Hematopoietic multipotent progenitor cell treated with erythropoietin and hydrocortisone succinate and interleukin-3 and kit ligand, for 4 days (in vitro differentiated cells): ENCODE measurements at regions not wholly inside any gene's neighbourhood (a gene's known extent, or its start where the extent isn't known, plus 50 kb on each side); places are given as distances from the start of the nearest gene placed in this dataset.

Source experiments
- DNase-seq: peaks from one replicate; pipeline ENCODE4 v3.0.0-alpha.2; 2015

DNA sequence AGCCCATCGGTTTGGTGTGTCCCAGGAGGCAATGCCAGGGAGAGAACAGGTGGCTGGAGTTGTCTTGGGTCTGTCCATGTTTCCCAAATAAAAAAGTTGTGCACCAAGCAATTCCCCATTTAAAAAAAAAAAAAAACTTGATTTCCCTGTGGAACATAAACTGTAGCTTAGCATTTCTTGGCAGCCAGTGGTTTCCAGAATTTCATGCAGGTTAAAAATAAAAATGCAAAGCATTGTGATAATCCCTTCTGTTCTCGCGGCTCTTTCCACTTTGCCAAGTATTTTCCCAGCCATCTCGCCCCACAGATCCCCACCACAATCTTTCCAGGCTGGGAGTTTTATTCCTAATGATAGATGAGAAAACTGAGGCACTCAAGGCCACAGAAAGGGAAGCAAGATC is 51.4 kb upstream of the MSX1 start:
- DNase-seq, result no peak

DNA sequence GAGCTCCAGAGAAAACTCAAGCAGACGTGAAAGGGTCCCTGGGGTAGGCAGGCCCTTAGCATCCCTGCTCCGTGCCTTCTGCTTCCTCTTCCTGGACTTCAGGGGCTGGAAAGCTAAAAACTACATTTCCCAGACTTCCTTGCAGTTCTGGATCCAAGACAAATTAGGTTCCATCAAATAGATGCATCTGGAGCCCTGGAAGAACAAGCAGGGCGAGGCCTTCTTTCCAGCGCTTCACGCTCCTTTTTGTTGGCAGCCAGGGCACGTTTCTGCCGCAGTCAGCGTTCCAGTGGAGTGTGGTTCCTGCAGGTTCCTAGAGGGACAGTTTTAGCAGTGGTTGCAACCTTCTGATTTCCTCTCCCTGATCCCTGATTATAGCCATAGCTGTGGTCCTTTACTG is 53.6 kb upstream of the MSX1 start:
- no peak for DNase-seq

DNA sequence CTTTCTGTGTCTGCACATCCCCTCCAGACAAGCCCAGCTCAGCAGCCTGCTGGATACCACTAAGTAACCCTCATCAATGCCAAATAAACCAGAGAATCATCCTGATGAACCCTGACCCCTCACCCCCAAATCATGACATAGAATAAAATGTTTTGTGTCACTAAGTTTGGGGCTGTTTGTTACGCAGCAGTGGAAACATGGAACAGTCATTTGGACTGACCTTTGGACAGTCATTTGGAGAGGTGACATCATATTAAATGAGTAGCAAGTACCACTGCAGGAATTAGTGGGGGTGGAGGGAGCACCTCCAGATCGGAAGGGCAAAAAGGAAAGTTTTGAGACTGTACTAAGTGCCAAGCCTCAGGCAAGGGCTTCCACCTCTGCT is 55.6 kb upstream of the MSX1 start:
- DNase-seq, result no peak

DNA sequence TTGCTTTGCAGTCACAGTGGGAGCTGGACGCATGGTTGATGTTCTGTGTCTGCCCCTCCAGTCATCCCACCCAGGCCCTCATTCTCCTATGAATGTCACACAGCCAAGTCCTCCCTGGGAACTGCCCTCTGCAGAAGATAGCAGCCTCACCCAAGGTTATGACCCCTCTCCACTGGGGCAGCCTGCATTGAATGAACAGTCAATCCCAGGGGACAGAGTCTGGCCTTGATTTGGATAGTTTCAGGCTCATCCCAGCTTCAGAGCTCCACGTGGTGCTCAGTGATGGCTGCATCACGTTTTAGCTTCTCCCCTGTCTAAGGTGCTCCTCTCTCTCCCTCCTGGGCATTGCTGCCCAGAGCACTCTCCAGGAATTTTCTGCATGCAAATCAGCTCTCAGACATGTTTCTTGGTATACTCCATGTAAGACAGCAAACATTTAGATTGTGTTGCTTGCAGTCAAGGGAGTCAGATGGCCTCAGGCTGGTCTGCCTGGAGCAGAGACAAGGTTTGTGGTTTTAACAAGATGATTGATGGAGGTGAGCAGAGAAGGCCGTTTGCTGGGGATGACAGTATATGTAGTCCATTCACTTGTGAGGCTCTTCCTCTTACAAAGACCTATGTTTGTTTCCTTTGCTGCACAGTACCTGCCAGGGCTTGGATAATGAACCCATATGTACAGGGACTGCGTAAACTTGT is 56.1 kb upstream of the MSX1 start:
- DNase-seq, result no peak

DNA sequence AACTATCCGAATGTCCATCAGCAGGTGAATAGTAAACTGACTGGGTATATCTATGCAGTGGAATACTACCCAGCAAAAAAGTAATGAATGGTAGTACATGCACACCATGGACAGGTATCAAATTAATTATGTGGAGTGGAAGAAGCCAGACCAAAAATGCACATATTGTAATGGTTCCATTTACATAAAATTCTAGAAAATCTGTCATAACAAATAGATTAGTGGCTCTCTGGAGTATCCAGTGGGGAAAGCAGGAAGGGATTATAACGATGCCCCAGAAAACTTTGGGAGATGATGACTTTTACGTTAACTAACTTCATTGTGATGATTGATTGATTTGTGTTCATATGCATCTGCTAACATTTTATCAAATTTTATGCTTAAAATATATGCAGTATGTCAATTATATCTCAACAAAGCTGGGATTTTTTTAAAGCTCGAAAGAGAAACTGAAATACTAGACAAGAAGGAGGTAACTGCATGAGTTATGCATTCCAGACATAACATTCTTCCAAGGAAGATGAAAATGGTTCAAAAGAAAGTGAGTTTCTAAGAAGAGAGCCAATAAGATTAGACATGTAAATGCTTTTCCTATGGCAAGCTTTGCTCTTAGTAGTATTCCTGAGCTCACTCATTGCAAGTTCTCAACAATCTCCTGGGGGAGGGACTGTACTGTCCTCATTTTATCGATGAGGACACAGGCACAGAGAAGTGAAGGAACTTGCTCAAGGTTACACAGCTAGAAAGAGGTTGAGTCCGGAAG is 58.6 kb upstream of the MSX1 start:
- no peak for DNase-seq

DNA sequence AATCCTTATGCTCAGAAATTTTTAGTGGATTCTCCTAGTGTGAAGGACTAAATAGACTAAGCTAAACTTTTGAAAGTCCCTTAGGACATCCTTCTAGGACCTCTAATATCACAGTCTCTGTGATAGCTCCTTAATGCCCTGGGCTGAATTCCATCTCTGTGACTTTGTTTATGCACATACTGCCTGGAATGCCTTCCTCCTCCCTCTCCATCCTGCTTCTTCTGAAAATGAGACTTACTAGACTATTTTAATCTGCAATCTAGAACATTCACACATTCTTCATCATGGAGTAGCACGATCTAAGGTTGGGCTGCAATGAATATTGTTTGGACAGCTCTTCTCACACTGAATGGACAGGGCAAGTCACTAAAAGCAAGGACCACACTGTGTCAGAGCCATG is 65.0 kb upstream of the MSX1 start:
- DNase-seq, result no peak

DNA sequence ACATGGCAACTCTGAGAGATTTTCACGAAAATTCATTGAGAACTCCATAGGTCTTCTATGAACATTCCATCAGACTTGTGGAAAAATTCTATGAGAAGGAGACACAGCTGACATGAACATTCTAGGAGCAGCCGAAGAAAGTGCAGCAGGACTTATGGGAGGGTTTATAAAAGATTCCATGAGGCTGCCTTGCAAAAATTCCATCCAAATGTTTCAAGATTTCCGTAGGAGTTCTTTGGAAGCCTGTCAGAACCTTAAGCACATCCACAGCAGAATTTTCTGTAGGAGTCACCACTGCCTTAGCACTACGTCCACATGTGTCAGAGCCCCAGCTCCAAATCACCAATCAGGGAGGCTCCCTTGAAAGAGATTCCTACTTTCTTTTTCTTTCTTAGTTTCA is 67.0 kb upstream of the MSX1 start:
- no peak for DNase-seq

DNA sequence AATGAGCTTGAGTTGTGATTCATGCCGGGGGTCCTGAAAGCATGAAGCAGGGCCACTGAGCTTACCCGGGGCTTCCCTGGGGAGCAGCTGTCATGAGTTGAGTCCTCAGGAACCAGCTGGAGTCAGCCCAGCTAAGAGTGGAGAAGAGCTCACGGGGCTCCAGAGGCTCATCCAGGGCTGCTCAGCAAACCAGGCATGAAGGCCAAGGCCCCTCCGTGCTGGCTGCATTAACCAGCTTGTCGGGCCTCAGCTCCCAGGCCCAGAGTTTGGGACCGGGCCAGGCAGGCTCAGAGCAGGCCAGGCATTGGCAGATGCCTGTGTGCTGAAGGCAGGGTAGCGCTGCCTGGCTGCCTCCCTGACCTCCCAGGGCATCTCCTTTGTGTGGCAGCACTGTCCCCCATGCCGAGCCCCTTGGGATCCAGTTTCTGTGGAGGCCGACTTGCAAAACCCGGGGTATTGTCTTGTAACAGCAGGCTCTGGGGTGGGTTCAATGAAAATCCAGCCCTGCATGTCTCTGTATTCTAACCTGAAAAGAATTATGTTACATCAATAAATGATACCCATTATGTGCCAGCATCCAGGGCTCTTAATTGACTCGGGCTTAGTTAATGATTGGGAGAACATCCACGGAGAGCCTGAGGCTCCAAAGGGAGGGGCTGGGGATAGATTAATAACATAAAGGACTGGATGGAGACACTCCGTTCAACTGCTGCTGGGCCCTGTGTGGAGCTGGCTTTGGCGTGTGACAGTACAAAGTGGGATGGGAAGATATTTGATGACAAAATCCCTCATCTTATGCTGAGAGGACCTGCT is 68.0 kb upstream of the MSX1 start:
- no peak for DNase-seq

DNA sequence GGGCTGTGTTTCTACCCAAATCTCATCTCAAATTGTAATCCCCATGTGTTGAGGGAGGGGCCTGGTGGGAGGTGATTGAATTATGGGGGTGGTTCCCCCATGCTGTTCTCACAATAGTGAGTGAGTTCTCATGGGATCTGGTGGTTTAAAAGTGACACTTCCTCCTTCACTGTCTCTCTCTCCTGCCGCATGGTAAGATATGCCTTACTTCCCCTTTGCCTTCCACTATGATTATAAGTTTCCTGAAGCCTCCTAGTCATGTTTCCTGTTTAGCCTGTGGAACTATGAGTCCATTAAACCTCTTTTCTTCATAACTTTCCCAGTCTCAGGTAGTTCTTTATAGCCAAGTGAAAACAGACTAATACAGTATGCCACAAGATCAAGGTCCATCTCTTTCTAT is 70.0 kb upstream of the MSX1 start:
- DNase-seq, result peak; percentile 36

DNA sequence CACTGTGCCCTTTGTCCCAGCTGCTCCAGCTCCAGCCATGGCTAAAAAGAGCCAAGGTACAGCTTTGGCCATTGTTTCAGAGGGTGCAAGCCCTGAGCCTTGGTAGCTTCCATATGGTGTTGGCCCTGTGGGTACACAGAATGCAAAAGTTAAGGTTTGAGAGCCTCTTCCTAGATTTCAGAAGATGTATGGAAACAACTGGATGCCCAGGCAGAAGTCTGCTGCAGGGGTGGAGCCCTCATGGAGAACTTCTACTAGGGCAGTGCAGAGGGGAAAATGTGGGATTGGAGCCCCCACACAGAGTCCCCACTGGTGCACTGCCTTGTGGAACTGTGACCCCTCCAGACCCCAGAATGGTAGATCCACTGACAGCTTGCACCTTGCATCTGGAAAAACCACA is 70.9 kb upstream of the MSX1 start:
- no peak for DNase-seq

DNA sequence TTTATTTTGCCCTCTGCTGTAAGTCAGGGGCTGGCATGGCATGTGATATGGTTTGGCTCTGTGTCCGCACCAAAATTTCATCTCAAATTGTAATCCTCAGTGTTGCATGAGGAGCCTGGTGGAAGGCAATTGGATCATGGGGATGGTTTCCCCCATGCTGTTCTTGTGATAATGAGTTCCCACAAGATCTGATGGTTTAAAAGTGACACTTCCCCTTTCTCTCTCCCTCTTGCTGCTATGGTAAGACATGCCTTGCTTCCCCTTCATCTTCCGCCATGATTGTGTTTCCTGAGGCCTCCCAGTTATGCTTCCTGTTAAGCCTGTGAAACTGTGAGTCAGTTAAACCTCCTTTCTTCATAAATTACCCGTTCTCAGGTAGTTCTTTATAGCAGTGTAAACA is 72.0 kb upstream of the MSX1 start:
- peak; percentile 67 for DNase-seq

DNA sequence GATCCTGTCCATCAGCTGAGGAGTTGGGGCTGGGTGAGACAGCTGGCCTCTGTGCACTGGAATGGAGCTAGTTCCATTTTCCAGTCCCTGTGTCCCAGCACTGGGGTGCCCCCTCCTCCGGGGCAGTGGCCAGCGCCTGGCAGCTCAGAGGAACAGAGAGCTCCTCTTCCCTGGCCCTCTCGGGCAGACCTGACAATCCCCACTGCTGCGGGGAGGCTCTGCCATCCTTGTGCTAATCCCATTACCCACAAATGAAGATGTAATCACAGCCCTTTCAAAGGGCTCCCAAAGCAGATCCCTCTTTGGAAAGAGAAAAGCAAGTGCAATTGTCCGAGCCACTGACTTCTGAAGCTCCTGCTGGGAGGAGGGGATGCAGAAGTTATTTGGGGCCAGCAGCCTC is 75.1 kb upstream of the MSX1 start:
- no peak for DNase-seq

DNA sequence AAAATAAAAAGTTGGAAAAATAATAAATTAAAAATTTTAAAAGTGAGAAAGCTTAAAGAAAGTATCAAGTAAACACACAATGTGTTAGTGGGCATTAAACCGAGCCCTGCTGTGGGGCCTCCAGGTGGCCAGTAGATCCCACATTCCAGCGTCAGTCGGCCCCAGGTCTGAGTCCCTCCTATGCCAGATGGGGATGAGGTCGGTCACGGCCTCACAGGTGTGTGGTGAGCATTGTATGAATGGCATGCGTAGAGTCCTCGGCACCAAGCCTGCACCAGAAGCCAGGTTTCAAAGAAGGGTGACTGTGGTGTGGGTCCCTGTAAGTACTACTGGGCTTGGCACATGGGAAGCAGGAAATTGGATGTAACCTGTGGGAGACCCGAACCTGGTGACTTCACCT is 75.6 kb upstream of the MSX1 start:
- DNase-seq, result no peak

DNA sequence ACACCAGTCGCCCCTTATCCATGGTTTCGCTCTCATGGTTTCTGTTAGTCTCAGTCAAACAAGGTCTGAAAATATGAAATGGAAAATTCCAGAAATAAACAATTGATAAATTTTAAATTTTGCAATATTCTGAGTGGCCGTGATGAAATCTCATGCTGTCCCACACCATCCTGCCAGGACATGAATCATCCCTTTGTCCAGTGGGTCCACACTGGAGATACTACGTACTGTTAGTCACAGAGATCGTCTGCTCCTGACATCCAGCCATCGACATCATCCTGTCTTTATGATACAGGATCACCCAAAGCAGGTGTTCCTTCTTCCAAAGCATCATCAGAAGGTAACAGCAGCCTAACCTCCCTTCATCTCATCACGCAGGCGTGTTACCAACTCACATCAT is 76.5 kb upstream of the MSX1 start:
- DNase-seq, result no peak

DNA sequence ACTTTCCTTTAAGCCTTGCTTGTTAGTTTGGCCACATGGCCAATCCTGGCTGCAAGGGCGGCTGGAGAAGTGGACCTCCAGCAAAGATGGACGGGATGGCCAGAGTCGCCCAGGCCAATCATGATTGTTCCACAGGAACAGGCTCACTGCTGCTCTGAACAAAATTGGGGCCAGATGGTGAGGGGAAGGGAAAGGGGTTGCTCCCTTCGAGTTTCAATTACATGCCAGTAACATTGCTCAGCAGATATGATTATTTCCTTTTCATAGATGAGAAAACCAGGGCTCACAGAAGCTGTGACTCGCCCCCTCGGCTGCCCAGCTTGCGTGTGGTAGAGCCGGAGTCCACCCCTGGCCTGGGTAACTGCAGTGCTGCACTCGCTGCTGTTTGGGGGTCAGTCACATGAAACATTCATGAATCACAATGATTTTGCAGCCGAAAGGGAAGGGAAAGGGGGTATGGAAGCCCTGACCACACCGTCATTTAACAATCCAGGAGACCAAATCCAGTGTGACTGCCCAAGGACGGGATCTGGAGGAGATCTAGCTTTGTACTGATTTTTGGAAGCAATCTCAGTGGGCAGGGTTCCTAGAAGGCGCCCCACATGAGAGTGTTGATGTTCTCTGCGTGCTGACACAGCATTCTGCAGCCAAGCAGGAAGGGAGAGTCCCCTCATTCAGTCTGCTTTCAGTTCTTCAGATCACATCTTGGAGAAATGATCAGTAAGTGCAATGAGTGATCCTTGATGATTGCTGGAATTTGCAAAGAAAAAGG is 77.3 kb upstream of the MSX1 start:
- DNase-seq, result no peak

DNA sequence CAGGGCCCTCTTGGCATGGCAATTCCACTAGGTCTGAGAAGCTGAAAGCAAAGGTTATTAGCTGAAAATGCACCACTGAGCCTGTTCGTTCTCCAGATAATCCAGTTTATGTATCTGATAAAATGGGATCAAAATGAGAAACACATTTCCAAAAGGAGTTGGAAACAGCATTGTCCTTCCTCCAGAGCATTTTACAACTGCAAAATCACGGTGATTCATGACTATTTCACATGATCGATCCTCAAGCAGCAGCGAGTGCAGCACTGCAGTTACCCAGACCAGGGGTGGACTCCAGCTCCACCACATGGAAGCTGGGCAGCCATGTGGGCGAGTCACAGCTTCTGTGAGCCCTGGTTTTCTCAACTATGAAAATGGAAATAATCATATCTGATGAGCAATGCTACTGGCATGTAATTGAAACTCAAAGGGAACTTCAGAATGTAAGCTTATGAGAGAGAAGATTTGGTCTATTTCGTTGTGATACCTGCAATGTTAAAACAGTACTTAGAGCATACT is 78.7 kb upstream of the MSX1 start:
- no peak for DNase-seq

DNA sequence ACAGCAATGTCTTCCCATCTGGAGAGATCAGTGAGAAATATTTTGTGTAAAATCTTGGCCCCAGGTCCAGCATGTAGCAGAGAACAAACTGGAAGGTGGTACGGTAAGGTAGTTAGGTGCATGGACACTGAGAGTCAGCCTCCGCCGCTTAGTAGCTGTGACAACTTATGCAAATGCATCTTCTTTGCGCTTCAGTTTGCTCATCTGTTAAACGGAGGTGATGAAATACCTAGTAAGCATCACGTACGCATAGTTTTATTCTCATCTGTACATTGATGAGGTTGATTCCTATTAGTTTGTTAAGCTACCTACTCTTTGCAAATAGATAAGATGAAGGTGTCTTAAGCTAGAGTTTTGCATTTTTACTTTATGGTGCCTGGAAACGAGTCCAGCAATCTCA is 80.0 kb upstream of the MSX1 start:
- no peak for DNase-seq

DNA sequence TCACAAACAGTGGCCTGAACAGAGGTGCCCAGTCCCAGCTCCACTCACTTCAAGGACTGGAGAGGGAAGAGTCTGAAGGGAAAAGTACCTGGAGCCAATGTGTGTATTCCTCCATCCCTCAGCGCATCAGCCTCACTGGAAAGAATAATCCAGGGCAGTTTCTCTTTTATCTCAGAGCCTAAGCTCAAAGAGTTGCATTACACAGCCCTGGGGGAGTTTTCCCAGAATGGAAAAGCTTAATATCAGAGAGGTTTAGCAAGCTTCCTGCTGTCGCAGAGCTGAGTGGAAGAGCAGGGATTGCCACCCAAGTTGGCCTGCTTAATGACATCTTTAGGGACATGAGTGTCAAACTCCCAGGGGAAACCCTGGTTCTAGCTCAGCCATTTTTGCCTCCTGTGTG is 80.4 kb upstream of the MSX1 start:
- DNase-seq, result no peak

DNA sequence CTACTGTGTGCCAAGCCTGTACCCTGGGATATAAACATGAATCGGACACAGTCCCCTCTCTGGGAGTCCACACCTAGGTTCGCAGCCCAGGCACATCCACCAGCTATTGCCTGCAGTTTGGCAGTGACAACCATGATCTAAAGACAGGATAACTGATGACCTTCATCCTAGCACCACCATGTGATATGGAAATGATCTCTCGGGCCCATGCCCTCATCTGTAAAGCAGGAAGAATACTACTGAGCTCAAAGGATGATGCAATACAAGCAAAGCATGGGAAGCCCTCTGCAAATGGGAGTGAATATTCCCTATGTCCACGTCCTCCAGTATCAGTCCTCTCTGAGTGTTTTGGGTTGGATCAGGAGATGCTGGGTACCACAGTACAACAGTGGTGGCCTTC is 80.9 kb upstream of the MSX1 start:
- DNase-seq, result no peak

DNA sequence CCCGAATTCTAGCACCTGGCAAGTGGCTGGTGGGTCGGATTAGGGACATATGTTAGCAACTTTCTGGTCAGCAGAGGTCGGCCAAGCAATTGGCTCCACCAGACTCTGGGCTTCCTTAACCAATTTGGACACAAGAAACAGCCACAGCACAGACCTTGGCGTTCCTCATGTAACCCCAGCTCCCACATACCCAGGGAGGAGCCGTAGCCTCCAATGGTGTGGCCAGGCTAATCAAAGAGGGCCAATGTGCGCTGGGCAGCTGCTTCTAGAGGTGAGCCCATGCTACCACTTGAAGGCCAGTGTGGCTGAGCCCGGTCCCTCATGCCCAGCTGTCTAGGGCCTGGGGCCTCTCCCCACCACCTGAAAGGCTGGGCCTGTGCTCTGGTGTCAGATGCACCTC is 82.5 kb upstream of the MSX1 start:
- DNase-seq, result no peak

DNA sequence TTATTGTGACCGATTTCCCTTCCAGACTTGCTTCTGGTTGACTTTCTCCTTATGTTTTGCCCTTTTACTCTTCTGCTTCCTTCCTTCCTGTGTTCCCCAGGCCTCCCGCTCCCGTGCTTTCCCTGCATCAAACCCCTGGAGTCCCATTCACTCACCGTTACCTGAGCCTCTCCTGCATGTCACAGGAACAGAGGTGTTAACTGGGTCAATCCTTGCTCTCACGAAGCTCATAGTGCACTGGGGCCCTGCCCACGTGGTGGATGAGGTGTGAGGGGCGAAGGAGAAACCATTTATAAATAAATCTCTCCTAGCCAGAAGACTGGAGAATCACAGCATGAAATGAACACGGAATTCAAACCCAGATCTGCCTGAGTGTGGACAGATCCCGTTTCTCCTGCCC is 83.1 kb upstream of the MSX1 start:
- DNase-seq, result no peak

DNA sequence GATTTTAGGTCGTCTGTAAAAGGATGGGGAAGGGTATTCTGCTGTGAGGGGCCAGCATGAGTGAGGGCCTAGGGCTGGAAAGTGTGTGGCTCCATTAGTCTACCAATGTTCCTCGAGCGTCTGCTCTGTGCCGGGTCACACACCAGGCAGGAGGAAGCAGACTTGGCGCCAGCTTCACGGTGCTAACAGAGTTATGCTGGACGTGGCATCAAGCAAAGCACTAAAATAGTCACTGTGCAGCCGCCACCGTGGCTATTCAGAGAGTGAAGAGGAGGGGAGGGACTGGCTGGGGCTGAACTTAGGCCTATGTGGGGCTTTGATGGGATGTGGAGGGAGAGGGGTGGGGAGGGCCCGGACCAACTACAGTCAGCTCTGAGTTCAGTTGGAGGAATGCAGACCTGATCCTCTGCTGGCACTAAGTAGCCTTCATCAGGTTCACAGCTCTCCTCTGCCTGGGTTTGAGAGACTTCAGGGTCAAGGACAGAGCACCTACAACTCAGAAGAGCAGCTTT is 83.9 kb upstream of the MSX1 start:
- no peak for DNase-seq

DNA sequence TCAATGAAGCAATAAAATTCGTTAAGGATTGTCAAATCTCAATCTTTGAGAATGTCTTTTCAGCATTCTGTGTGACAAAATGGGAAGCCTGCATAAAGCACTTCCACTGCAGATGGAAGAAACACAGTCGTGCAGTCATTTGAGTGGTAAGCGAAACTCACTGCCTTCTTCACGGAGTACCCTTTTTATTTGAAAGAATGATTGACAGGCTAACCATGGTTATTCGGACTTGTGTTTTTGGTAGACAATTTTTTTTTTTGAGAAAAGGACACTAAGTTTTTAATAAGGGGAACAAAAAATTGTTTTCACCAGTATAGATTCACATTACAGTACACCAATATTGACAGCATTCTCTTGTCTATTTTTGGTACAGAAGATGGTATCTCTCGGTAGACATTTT is 86.9 kb upstream of the MSX1 start:
- DNase-seq, result no peak
